ENCODE measurements at regions not wholly inside any gene's neighbourhood (a gene's known extent, or its start where the extent isn't known, plus 50 kb on each side); places are given as distances from the start of the nearest gene placed in this dataset.

GRCh38 chr12:86827409-86827808 is 571.2 kb upstream of the MGAT4C start:
- TF ChIP-seq, protein P1, sequence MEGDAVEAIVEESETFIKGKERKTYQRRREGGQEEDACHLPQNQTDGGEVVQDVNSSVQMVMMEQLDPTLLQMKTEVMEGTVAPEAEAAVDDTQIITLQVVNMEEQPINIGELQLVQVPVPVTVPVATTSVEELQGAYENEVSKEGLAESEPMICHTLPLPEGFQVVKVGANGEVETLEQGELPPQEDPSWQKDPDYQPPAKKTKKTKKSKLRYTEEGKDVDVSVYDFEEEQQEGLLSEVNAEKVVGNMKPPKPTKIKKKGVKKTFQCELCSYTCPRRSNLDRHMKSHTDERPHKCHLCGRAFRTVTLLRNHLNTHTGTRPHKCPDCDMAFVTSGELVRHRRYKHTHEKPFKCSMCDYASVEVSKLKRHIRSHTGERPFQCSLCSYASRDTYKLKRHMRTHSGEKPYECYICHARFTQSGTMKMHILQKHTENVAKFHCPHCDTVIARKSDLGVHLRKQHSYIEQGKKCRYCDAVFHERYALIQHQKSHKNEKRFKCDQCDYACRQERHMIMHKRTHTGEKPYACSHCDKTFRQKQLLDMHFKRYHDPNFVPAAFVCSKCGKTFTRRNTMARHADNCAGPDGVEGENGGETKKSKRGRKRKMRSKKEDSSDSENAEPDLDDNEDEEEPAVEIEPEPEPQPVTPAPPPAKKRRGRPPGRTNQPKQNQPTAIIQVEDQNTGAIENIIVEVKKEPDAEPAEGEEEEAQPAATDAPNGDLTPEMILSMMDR (IDR thresholded peaks at IDR 0.05; ENCODE audit: borderline replicate concordance, insufficient read depth, low read depth, low read length): no peak
- no peak overlapping the region for H3K4me3 ChIP-seq (ENCODE audit: low read depth, low read length)

- TF ChIP-seq, protein P1 (IDR thresholded peaks at IDR 0.05; ENCODE audit: borderline replicate concordance, insufficient read depth, low read depth, low read length): no peak
- H3K4me3 ChIP-seq (ENCODE audit: low read depth, low read length): no peak overlapping the region
Measured at GRCh38 chr12:86826051-86826450, 569.9 kb upstream of the MGAT4C start.

GRCh38 chr12:86801439-86801838 is 545.2 kb upstream of the MGAT4C start:
- H3K4me3 ChIP-seq (ENCODE audit: low read depth, low read length): no peak overlapping the region
- TF ChIP-seq, protein P1 (IDR thresholded peaks at IDR 0.05; ENCODE audit: borderline replicate concordance, insufficient read depth, low read depth, low read length): no peak

- H3K4me3 ChIP-seq (ENCODE audit: low read depth, low read length): no peak overlapping the region
- TF ChIP-seq, protein P1 (IDR thresholded peaks at IDR 0.05; ENCODE audit: borderline replicate concordance, insufficient read depth, low read depth, low read length): no peak
Measured at GRCh38 chr12:86799616-86800015, 543.4 kb upstream of the MGAT4C start.

DNA sequence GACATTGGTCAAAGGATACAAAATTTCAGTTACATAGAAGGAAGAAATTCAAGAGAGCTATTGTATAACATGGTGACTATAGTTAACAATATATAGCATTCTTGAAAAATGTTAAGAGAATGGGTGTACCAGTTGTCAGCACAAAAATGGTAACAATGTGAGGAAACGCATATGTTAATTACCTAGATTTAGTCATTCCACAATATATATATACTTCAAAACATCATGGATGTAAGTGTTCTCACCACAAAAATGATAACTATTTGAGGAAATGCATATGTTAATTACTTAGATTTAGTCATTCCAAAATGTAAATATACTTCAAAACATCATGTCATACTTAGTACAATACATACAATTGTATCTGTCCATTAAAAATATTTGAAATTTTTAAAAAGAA is 540.4 kb upstream of the MGAT4C start:
- no peak overlapping the region for H3K4me3 ChIP-seq (ENCODE audit: low read depth, low read length)
- TF ChIP-seq, protein P1 (IDR thresholded peaks at IDR 0.05; ENCODE audit: borderline replicate concordance, insufficient read depth, low read depth, low read length): no peak

DNA sequence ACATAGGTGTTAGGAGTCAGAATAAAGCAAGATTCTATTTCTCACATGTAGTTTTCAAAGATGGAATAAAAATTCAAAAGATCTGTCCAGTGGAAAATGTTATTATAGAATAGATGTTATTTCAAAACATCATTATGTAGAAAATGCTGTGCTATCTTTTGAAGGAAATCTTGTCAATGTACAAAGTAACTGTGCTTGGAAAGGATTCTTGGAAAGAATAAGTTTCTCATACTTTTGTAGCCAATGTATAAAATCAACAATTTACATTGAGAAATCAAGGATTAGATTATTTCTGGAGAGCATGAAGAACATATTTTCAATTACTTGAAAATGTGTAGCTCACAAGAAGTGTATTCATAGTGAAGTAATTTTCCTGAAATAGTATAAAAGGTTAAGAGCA is 532.5 kb upstream of the MGAT4C start:
- TF ChIP-seq, protein P1 (IDR thresholded peaks at IDR 0.05; ENCODE audit: borderline replicate concordance, insufficient read depth, low read depth, low read length): no peak
- H3K4me3 ChIP-seq (ENCODE audit: low read depth, low read length): no peak overlapping the region

DNA sequence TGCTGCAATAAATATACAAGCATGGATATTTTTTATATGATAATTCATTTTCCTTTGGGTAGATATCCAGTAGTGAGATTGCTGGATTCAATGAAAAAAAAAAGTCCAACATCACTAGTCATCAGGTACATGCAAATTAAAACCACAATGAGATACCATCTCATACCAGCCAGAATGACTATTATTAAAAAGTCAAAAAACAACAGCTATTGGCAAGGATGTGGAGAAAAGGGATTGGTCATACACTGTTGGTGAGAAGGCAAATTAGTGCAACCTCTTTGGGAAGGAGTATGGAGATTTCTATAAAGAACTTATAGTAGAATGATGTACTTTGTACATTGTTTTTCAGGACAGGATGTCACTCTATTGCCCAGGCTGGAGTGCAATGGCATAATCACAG is 531.2 kb upstream of the MGAT4C start:
- TF ChIP-seq, protein P1 (IDR thresholded peaks at IDR 0.05; ENCODE audit: borderline replicate concordance, insufficient read depth, low read depth, low read length): no peak
- no peak overlapping the region for H3K4me3 ChIP-seq (ENCODE audit: low read depth, low read length)

Data from GM12875 (cell line).